B cell (primary cell): ENCODE measurements at regions not wholly inside any gene's neighbourhood (a gene's known extent, or its start where the extent isn't known, plus 50 kb on each side); places are given as distances from the start of the nearest gene placed in this dataset.

Experiments
- EZH2 ChIP-seq: IDR thresholded peaks from 2 replicates; pipeline ENCODE4 v1.6.1; 2012; ENCODE audit warnings: borderline replicate concordance, low read depth, mild to moderate bottlenecking, moderate library complexity, low read length; ENCODE audit not compliant: insufficient read depth, poor library complexity, severe bottlenecking
- TF ChIP-seq, protein P1 (sequence below): fragments of 200-600 bp; IDR thresholded peaks from one replicate; pipeline ENCODE4 v1.8.0; 2022; ENCODE audit warnings: antibody characterized with exemption, mild to moderate bottlenecking

DNA sequence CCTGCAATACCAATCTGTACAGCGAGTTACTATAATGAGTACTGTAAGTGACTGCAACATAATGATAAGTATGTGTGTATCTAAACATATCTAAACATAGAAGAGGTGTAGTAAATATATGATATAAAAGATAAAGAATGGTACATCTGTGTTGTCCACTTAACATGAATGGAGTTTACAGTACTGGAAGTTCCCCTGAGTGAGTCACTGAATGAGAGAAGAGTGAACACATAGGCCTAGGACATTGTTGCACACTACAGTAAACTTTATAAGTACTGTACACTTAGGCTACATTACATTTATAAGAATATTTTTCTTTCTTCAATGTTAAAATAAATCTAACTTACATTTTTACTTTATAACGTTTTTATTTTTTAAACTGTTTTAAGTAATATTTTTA lies 380.4 kb downstream of the MMUT start:
- TF ChIP-seq, protein P1, sequence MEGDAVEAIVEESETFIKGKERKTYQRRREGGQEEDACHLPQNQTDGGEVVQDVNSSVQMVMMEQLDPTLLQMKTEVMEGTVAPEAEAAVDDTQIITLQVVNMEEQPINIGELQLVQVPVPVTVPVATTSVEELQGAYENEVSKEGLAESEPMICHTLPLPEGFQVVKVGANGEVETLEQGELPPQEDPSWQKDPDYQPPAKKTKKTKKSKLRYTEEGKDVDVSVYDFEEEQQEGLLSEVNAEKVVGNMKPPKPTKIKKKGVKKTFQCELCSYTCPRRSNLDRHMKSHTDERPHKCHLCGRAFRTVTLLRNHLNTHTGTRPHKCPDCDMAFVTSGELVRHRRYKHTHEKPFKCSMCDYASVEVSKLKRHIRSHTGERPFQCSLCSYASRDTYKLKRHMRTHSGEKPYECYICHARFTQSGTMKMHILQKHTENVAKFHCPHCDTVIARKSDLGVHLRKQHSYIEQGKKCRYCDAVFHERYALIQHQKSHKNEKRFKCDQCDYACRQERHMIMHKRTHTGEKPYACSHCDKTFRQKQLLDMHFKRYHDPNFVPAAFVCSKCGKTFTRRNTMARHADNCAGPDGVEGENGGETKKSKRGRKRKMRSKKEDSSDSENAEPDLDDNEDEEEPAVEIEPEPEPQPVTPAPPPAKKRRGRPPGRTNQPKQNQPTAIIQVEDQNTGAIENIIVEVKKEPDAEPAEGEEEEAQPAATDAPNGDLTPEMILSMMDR, result no peak
- no peak for TF ChIP-seq EZH2
